ENCODE measurements at regions not wholly inside any gene's neighbourhood (a gene's known extent, or its start where the extent isn't known, plus 50 kb on each side); places are given as distances from the start of the nearest gene placed in this dataset.
A peak's percentile ranks its signal among the peaks of the same experiment; 100 is the strongest.
"Not testable (repeated sequence)": the region's sequence is repeated elsewhere in the genome, so short reads cannot be mapped to it uniquely, and the experiment has no call there.

DNA sequence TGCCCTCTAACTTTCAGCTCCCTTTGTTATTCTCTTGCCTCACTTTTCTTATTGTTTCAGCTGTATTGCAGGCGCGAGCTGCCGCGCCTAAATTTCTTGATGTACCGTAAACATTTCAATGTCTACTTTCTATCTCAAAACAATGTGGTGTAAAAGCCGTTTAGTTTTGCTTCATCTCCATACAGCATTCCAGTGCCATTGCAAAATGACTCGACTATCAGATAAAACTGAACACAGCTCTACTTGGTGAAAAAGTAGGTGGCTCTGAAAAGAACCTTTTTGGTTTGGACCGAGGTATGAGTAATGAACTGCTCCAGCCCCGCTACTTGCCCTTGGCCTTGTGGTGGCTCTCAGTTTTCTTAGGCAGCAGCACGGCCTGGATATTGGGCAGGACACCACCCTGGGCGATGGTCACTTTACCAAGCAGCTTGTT is 74.6 kb downstream of the OR2B2 start:
- Histone ChIP-seq H3K9me3 (ENCODE audit: control insufficient read depth in 2 of 2, insufficient read depth in 1 of 2, low read depth in 1 of 2, low read length in 1 of 2) (no peaks in the 10 kb centered on the region), H3K27me3 (ENCODE audit: control insufficient read depth in 3 of 3, insufficient read depth in 3 of 3, low read length in 3 of 3) (no peaks in the 10 kb centered on the region), H3K4me1 (ENCODE audit: control insufficient read depth in 3 of 3, insufficient read depth in 2 of 3, low read depth in 1 of 3, low read length in 2 of 3) (peaks cover 2 to 8% (median 3%) of the 10 kb centered on the region in 3 donors), H3K36me3 (ENCODE audit: control insufficient read depth in 3 of 3, insufficient read depth in 2 of 3, low read depth in 1 of 3, low read length in 3 of 3) (peaks cover 0 to 4% (median 0%) of the 10 kb centered on the region in 3 donors), H3K4me3 (ENCODE audit: low read depth in 1 of 3, low read length in 3 of 3) (peak overlapping the region; percentile 67 to 83 (median 83)), H3K27ac (ENCODE audit: low read depth in 1 of 3, low read length in 2 of 3) (peak overlapping the region; percentile 98 to 99 (median 99))
- DNase-seq (peak in 1 of 2 donors; percentile 50), FAIRE-seq (no peak)
- 0 to 1% (median 0%) methylated on average over 11 of the region's 11 CpGs for WGBS, 3 donors

DNA sequence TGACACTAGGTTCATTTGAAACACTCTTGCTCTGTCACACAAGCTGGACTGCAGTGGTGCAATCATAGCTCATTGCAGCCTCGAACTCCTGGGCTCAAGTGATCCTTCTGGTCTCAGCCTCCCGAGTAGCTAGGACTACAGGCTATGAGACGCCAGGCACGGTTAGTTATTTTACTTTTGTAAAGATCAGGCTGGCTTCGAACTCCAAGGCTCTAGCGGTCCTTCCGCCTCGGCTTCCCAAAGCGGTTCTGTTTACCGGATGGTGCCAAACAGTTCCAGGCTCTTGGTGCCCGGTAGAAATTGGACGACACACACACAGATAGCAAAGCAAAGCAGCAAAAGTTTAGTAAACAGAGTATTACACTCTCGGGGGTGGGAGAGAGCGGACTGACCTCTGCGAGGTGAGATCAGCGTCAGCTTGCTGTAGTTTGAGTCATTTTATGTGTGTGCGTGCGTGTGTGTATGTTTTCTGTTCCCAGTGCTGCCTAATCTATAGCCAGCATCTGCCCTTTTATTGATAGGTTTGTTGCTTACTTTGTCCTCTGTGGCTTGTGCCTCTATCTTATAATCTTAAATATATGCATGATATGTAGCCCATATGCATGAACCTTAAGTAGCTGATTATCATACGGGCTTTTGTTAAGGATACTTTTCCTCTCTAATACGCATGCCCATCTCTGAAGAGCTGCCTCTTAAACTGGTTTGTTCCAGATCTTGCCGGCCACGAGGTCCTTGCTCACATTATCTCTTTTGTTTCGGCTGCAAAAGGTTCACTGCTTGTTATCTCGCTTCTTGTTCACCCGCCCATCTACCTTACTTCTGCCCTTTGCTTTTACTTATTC is 75.2 kb downstream of the OR2B2 start:
- WGBS, 3 donors = 0% methylated on average over 25 of the region's 25 CpGs
- Histone ChIP-seq H3K4me3 (ENCODE audit: low read depth in 1 of 3, low read length in 3 of 3) (peak overlapping the region; percentile 67 to 83 (median 83)), H3K4me1 (ENCODE audit: control insufficient read depth in 3 of 3, insufficient read depth in 2 of 3, low read depth in 1 of 3, low read length in 2 of 3) (peaks cover 2 to 8% (median 3%) of the 10 kb centered on the region in 3 donors), H3K27me3 (ENCODE audit: control insufficient read depth in 3 of 3, insufficient read depth in 3 of 3, low read length in 3 of 3) (no peaks in the 10 kb centered on the region), H3K36me3 (ENCODE audit: control insufficient read depth in 3 of 3, insufficient read depth in 2 of 3, low read depth in 1 of 3, low read length in 3 of 3) (peaks cover 0 to 7% (median 0%) of the 10 kb centered on the region in 3 donors), H3K9me3 (ENCODE audit: control insufficient read depth in 2 of 2, insufficient read depth in 1 of 2, low read depth in 1 of 2, low read length in 1 of 2) (no peaks in the 10 kb centered on the region), H3K27ac (ENCODE audit: low read depth in 1 of 3, low read length in 2 of 3) (peak overlapping the region; percentile 98 to 99 (median 99))
- FAIRE-seq (no peak), DNase-seq (peak; percentile 87 to 93)

DNA sequence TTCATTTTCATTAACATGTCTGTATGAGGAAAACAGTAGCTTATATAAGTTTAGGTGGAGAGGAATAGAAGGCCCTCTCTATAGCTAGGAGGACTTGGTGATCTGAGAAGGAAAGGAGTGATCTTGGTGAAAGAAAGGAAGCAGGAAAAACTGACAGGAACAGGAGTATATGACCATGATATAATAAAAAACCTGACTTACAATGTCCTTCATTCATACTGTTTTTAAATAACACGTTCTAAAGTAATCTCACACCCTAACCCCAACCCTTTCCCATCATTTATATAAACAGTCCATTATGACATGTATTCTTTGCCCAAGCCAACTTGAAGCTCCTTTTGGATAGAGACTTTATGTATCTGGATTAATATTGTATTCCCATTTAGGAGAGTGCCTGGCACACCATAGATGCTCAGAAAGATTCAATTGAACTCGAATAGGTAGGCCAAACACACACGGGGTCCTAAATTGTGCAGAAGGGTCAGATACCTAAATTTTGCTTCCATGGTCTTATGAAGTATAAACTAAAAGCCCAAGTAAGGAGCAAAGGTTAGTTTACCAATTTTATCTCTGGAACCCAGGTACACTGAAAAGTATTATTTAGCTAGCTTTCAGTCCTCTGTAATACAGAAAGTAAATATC is 75.9 kb downstream of the OR2B2 start:
- Histone ChIP-seq H3K4me1 (ENCODE audit: control insufficient read depth in 3 of 3, insufficient read depth in 2 of 3, low read depth in 1 of 3, low read length in 2 of 3) (peaks cover 2 to 8% (median 3%) of the 10 kb centered on the region in 3 donors), H3K27me3 (ENCODE audit: control insufficient read depth in 3 of 3, insufficient read depth in 3 of 3, low read length in 3 of 3) (no peaks in the 10 kb centered on the region), H3K27ac (ENCODE audit: low read depth in 1 of 3, low read length in 2 of 3) (peak overlapping the region; percentile 98 to 99 (median 99)), H3K36me3 (ENCODE audit: control insufficient read depth in 3 of 3, insufficient read depth in 2 of 3, low read depth in 1 of 3, low read length in 3 of 3) (peaks cover 0 to 7% (median 0%) of the 10 kb centered on the region in 3 donors), H3K4me3 (ENCODE audit: low read depth in 1 of 3, low read length in 3 of 3) (peak overlapping the region; percentile 67 to 83 (median 83)), H3K9me3 (ENCODE audit: control insufficient read depth in 2 of 2, insufficient read depth in 1 of 2, low read depth in 1 of 2, low read length in 1 of 2) (no peaks in the 10 kb centered on the region)
- 7 to 13% (median 11%) methylated on average over 3 of the region's 3 CpGs for WGBS, 3 donors
- FAIRE-seq (no peak), DNase-seq (peak; percentile 7 to 41)

DNA sequence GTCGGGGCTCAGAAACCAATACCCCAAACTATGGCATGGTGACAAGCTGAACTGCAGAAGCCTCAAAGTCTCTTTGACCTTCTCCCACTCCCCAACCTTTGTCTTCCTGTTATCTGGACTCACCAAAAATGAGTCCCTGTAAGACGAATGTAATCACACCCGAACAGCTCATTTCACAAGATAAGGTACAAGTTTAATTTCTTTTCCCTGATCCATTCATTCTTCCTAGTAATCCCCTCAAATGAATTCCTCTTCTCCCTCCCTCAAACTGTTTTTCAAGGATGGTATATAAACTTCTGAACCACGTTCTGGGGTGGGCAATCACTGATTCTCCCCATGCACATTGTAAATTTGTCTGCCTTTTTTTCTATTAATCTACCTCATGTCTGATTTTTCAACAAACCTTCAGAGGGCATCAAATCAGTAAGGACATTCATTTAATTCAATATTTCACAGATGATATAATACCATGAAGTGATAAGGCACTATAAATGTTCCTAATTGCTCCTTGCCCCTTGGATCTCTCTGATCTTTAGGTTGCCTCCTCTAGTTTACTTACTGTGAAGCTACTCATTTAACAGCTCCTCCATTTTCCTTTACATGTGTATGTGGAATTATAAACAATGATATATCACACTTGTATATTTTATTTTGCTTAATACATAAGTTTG is 77.2 kb downstream of the OR2B2 start:
- no peak for FAIRE-seq
- WGBS, 3 donors = 61 to 75% (median 63%) methylated on average over 4 of the region's 4 CpGs
- peaks cover 2 to 5% (median 3%) of the 10 kb centered on the region in 3 donors for H3K4me1 ChIP-seq (ENCODE audit: control insufficient read depth in 3 of 3, insufficient read depth in 2 of 3, low read depth in 1 of 3, low read length in 2 of 3)

DNA sequence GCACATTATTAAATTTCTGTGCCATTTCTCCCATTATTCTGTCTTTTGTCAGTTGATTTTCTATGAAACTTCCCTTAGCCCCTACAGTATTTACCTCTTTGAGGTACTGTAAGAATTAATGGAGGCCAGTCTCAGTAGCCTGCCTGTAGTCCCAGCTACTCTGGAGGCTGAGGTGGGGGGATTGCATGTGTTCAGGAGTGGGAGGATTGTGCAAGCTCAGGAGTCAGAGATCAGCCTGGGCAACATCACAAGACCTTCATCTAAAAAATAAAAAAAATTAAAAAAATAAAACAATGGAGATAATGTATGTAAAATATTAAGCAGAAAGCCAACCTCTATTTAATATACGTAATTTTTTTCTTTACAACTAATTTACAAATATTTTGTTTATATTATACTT is 77.8 kb downstream of the OR2B2 start:
- Histone ChIP-seq H3K36me3 (ENCODE audit: control insufficient read depth in 3 of 3, insufficient read depth in 2 of 3, low read depth in 1 of 3, low read length in 3 of 3) (peaks cover 0 to 7% (median 0%) of the 10 kb centered on the region in 3 donors), H3K27ac (ENCODE audit: low read depth in 1 of 3, low read length in 2 of 3) (no peak overlapping the region), H3K9me3 (ENCODE audit: control insufficient read depth in 2 of 2, insufficient read depth in 1 of 2, low read depth in 1 of 2, low read length in 1 of 2) (peaks cover 0 to 1% of the 10 kb centered on the region in 2 donors), H3K4me1 (ENCODE audit: control insufficient read depth in 3 of 3, insufficient read depth in 2 of 3, low read depth in 1 of 3, low read length in 2 of 3) (peaks cover 2 to 3% (median 2%) of the 10 kb centered on the region in 3 donors), H3K4me3 (ENCODE audit: low read depth in 1 of 3, low read length in 3 of 3) (no peak overlapping the region), H3K27me3 (ENCODE audit: control insufficient read depth in 3 of 3, insufficient read depth in 3 of 3, low read length in 3 of 3) (no peaks in the 10 kb centered on the region)
- WGBS, 3 donors = 93 to 95% (median 95%) methylated on average over 1 of the region's 1 CpG
- DNase-seq = no peak
- FAIRE-seq = no peak

More for the DNA sequence above, 77.2 kb downstream of the OR2B2 start:
- Histone ChIP-seq H3K36me3 (ENCODE audit: control insufficient read depth in 3 of 3, insufficient read depth in 2 of 3, low read depth in 1 of 3, low read length in 3 of 3) (peaks cover 0 to 7% (median 0%) of the 10 kb centered on the region in 3 donors), H3K4me3 (ENCODE audit: low read depth in 1 of 3, low read length in 3 of 3) (no peak overlapping the region), H3K9me3 (ENCODE audit: control insufficient read depth in 2 of 2, insufficient read depth in 1 of 2, low read depth in 1 of 2, low read length in 1 of 2) (no peaks in the 10 kb centered on the region), H3K27me3 (ENCODE audit: control insufficient read depth in 3 of 3, insufficient read depth in 3 of 3, low read length in 3 of 3) (no peaks in the 10 kb centered on the region), H3K27ac (ENCODE audit: low read depth in 1 of 3, low read length in 2 of 3) (no peak overlapping the region)
- no peak for DNase-seq

DNA sequence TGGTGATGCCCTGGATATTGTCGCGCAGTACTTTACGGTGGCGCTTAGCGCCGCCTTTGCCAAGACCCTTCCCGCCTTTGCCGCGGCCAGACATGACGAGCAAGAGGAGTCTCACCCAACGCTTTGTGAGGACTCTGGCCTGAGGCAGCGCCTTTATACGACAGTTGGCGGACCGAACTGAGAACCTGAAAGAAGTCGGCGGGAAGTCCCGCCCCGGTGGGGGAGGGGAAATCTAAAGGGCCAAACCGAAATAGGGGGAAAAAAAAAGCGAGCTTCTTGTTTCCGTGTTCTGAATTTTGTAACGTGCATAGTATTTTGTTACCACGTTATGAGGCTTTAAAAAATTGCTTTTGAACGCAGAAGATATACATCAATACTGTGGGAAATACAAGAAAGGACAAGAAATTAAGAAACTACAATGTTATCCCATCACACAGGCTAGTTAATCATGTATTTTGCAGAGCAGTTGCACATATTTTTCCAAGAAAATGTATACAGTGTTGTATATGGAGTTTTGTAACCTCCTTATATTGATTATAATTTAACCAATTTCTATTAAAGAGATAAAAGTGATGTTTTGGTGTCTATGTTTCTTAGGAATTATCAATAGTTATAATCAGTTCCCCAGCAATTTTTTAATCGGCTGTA is 80.6 kb downstream of the OR2B2 start:
- not testable (repeated sequence) for H3K4me1 ChIP-seq (ENCODE audit: control insufficient read depth in 3 of 3, insufficient read depth in 2 of 3, low read depth in 1 of 3, low read length in 2 of 3); FAIRE-seq; H3K27me3 ChIP-seq (ENCODE audit: control insufficient read depth in 3 of 3, insufficient read depth in 3 of 3, low read length in 3 of 3)
- Histone ChIP-seq H3K27ac (ENCODE audit: low read depth in 1 of 3, low read length in 2 of 3) (peak overlapping the region; percentile 32 to 67 (median 67)), H3K36me3 (ENCODE audit: control insufficient read depth in 3 of 3, insufficient read depth in 2 of 3, low read depth in 1 of 3, low read length in 3 of 3) (peaks cover 0 to 13% (median 0%) of the 10 kb centered on the region in 3 donors), H3K9me3 (ENCODE audit: control insufficient read depth in 2 of 2, insufficient read depth in 1 of 2, low read depth in 1 of 2, low read length in 1 of 2) (peaks cover 0 to 10% of the 10 kb centered on the region in 2 donors), H3K4me3 (ENCODE audit: low read depth in 1 of 3, low read length in 3 of 3) (peak overlapping the region in 2 of 3 donors; percentile 15 to 61)
- 3 to 5% (median 4%) methylated on average over 20 to 23 of the region's 26 CpGs for WGBS, 3 donors
- DNase-seq = peak; percentile 51 to 69

DNA sequence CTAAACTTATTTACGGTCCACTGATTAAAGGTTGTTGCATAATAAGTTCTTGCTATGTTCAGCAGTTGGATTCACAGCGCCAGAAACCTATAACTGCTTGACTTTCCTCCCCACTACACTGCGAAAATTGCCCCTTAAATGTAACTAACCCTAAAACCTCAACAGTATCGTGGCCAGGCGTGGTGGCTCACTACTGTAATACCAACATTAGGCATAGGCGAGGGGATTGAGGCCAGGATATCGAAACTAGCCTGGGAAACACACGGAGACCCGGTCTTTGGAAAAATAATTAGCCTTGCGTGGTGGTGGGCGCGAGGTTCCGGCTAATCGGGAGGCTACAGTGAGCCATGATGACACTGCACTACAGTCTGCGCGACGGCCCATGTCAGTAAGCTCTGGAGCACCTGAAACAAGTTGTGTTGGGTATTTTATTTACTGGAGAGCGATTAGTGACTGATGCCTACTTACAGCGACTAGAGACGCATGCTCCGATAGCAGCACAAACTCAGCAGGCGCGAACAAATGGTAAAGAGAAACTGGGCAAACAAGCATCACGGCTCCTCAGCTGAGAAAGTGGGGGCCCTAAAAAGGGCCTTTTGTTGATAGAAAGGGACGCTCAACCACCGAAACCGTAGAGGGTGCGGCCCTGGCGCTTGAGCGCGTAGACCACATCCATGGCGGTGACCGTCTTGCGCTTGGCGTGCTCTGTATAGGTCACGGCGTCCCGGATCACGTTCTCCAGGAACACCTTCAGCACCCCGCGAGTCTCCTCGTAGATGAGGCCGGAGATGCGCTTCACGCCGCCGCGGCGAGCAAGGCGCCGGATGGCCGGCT is 81.4 kb downstream of the OR2B2 start:
- peak; percentile 58 to 79 for DNase-seq
- peak overlapping the region; percentile 39 to 63 (median 61) for H3K4me3 ChIP-seq (ENCODE audit: low read depth in 1 of 3, low read length in 3 of 3)
- WGBS, 3 donors = 2 to 6% (median 4%) methylated on average over 29 to 33 of the region's 52 CpGs

More for the DNA sequence above, 81.4 kb downstream of the OR2B2 start:
- Histone ChIP-seq H3K9me3 (ENCODE audit: control insufficient read depth in 2 of 2, insufficient read depth in 1 of 2, low read depth in 1 of 2, low read length in 1 of 2) (peaks cover 0 to 10% of the 10 kb centered on the region in 2 donors), H3K36me3 (ENCODE audit: control insufficient read depth in 3 of 3, insufficient read depth in 2 of 3, low read depth in 1 of 3, low read length in 3 of 3) (peaks cover 0 to 13% (median 0%) of the 10 kb centered on the region in 3 donors), H3K27ac (ENCODE audit: low read depth in 1 of 3, low read length in 2 of 3) (peak overlapping the region; percentile 87 to 97 (median 92))
- FAIRE-seq; H3K4me1 ChIP-seq (ENCODE audit: control insufficient read depth in 3 of 3, insufficient read depth in 2 of 3, low read depth in 1 of 3, low read length in 2 of 3); H3K27me3 ChIP-seq (ENCODE audit: control insufficient read depth in 3 of 3, insufficient read depth in 3 of 3, low read length in 3 of 3): not testable (repeated sequence)

All from small intestine (tissue), 7 donors.